NCI-H2171 (cell line): ENCODE measurements at regions not wholly inside any gene's neighbourhood (a gene's known extent, or its start where the extent isn't known, plus 50 kb on each side); places are given as distances from the start of the nearest gene placed in this dataset.

Source experiments
- DNase-seq: peaks from one replicate; lab custom pipeline; 2025; lab: John Stamatoyannopoulos, UW

DNA sequence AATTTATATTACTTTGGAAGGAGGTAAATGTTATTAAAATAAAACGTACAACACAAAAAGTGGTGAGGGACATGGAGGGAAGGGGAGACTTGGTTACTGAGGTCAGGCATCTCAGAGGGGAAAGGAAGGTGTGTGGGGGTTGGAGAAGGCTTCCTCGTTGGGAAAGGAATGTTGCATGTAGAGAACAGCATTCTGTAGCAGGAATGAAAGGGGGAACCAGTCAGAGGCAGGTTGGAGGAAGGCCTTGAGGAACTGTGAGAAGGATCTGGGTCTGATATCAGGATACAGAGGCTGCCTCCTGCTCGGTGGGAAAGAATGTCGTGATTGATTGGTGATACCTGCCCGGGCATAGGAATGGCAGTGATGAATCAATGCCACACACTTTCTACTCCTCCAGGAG, 103.3 kb upstream of the ZFHX3 start:
- no peak for DNase-seq

DNA sequence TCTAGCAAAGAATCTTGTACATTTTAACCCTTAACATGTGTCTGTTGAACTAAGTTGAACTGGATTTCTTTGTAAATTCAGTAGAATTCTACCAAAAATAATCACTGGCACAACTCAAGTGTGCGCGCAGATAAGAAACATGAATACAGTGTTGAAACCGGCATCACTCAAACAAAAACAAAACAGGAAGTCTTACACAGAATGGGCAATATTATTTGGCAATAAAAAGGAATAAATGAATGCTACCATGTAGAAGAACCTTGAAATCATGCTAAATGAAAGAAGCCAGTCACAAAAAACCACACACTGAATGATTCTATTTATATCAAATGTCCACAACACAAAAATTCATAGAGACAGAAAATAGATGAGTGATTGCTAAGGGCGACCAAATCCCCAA, 102.9 kb upstream of the ZFHX3 start:
- DNase-seq: no peak

GRCh38 chr16:73149334-73149733, 101.4 kb upstream of the ZFHX3 start:
- no peak for DNase-seq

GRCh38 chr16:73147958-73148357, 100.0 kb upstream of the ZFHX3 start:
- no peak for DNase-seq

- no peak for DNase-seq
These were observed 97.4 kb upstream of the ZFHX3 start for GRCh38 chr16:73145166-73145880.

- no peak for DNase-seq
These were observed 95.9 kb upstream of the ZFHX3 start for GRCh38 chr16:73143576-73144422.

DNA sequence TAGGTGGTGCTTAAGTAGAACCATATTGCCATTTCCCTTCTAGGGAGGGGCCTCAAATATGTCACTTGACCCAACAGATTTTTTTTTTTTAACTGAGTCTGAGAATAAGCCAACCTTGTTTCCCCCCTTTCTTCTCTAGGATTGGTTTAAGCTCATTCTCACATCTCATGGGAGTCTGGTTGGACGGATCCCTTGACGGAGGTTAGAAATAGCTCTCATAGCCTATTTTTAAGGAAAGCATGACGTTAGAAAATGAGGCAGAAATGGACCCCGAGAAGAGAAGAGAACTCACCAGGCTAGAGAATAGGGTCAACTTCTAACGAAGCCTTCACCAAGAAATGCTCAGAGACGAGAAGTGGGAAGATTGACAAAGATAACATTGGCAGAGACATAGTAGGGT, 95.1 kb upstream of the ZFHX3 start:
- DNase-seq: no peak

DNA sequence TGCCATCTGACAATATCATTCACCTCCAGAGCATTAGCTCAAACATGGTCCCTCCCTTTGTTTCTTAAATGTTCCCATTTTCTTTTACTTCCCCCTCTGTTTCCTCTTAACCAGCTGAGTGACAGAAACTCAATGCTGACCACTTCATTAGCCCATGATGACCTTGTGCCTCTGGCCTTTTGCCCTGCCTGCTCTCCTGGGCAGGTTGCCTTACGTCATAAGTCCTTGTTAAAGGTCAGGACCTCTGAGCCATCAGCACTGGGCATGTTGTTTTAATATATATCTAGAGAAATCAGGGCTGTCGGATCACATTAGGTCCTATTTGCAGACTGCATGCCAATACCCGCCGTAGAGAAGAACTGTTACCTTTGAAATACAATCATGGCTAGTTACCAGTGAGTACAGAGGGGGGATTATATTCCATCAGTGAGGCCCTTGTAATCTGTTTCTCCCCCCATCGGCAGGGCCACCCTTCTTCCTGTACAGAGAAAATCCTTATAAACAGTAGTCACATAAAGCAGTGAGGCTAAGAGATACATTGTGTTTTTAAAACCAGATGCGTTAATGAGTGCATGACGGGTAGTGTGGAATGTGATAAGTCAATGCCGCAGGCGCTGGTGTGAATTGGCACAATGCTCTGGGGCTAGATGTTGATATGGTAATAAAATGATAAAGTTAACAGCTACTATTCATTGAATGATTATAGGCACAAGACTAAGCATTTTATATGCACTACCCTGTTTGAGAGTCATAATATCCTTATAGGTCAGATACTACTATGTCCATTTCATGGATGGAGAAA, 94.3 kb upstream of the ZFHX3 start:
- DNase-seq: no peak

DNA sequence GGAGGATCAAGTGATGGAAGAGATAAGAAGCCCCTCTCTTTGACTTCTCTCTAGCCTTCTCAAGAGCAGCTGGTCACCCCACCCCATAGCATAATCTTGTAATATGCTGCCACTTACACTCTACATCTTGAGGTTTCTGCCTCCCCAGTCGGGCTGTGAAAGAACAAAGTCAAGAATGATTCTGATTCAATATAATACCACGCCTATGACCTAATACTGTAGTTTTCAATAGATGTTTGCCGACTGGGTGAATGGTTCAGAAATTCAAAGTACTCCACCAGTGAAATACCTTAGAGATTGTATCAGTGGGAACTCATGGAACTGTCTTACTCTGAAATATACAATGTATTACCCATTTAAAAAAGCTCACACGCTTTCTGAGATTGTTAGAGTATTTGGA, 93.0 kb upstream of the ZFHX3 start:
- DNase-seq: no peak

GRCh38 chr16:73131156-73131862, 83.4 kb upstream of the ZFHX3 start:
- DNase-seq: no peak

DNA sequence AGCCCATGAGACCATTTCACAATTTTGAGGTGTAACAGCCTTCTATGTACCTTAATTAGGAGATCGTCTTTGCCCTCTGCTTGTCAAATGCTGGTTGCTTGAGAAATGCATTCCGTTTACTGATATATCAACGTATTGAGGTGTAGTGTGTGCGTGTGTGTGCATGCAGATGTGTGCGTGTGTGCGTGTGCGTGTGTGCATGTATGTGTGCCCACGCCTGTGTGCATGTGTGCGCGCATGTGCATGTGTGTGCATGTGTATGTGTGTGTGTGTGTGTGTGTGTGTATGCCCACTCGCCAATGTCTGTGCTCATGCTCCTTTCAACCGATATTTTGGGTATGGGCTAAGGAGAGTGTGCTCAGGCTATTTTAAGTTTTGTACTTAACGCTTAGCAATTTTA, 81.5 kb upstream of the ZFHX3 start:
- DNase-seq: no peak

DNA sequence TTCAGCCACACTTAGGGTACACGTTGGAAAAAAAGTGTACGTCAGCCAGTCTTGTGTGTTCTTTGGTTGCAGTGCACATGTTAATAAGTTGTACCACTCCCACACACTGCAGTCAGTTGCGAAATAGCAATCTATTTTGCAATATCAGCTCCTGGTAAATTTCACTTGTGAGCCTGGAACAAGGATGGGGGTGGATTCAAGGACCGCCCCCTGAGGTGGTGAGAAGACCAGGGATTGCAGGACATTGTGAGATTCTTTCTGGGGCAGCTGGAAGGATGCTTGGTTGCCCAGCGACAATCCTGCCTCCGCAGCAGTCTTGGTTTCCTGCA, 78.6 kb upstream of the ZFHX3 start:
- no peak for DNase-seq

DNA sequence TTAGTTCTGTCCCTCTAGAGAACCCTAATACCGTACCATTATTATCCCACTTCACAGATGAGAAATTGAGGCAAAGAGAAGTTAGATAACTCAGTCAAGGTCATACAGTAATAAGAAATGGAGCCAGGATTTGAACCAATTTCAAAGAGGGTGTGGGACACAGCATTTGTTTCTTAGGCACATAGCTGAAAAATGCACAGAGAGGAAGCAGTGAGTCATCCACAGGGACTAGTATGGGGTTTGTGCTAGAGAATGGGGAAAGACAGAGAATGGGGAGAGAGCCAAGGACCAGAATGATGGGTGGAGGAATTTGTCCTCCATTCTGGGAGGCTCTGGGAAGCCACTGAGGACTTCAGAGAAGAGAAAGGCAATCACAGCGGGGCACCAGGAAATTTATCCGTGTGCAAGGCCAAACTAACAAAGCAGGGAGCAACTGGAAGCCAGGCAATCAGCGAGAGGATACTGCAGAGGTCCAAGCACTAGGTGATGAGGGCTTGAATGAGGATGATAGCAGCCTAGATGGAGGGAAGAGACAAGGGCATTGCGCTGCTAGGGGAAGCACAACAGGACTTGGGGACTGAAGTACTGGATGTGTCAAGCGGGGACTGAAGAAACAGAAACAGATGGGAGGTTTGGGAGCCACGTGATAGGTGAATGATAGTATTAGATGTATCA, 78.1 kb upstream of the ZFHX3 start:
- no peak for DNase-seq

- no peak for DNase-seq
These were observed 76.9 kb upstream of the ZFHX3 start for GRCh38 chr16:73124665-73125375.

DNA sequence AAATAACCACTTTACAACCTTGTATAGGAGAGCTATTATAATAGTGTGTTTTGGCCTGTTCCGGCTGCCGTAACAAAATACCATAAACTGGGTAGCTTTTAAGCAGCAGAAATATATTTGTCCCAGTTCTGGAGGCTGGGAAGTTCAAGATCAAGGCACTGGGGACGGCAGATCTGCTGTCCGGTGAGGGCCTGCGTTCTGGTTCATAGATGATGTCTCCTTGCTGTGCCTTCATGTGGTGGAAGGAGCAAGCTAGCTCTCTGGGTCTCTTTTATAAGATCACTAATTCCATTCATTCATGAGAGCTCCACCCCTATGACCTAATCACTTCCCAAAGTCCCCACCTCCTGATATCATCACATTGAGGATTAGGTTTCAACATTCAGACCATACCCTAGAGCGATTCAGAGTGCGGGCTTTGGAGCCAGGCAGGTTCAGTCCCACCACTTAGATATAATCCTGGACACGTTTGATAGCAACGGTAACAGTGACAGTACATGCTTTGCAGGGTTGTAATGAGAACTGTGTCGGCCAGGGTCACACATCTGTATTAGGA, 76.2 kb upstream of the ZFHX3 start:
- DNase-seq: no peak

GRCh38 chr16:73122604-73123391, 74.9 kb upstream of the ZFHX3 start:
- no peak for DNase-seq

DNA sequence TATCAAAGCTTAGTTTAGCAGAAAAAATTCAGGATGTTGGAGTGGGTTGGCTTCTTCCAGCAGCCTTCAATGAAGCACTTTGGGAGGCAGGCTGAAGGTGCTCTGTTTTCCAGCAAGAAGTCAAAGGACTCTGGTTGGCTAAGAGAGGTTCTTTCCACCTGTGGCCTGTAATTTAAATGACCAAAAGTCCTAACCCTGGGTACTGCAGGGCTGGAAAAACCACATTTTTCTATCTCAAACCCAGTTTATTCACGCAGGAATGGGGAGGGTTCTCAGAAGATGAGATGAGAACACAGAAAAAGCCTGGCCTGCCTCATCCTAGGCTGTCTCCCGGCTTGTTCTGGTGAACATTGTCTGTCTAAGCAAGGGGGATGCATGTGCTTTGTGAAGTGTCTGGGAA, 68.6 kb upstream of the ZFHX3 start:
- DNase-seq: no peak

GRCh38 chr16:73113336-73113735, 65.4 kb upstream of the ZFHX3 start:
- DNase-seq: no peak

GRCh38 chr16:73108195-73108963, 60.5 kb upstream of the ZFHX3 start:
- no peak for DNase-seq
